ENCODE measurements at regions not wholly inside any gene's neighbourhood (a gene's known extent, or its start where the extent isn't known, plus 50 kb on each side); places are given as distances from the start of the nearest gene placed in this dataset.

GRCh38 chr22:49676783-49677494 is 150.7 kb downstream of the BRD1 start:
- H3K4me1 ChIP-seq, result no peaks in the 10 kb centered on the region
- H3K4me3 ChIP-seq, result no peak overlapping the region
- H3K27ac ChIP-seq, result no peak overlapping the region
- TF ChIP-seq CTCF (IDR thresholded peaks at IDR 0.05), result no peak
- no peak for TF ChIP-seq EP300 (IDR thresholded peaks at IDR 0.05)
- no peak for TF ChIP-seq POLR2A (IDR thresholded peaks at IDR 0.05)
- peaks cover 0 to 17% of the 10 kb centered on the region in 2 donors for H3K27me3 ChIP-seq
- H3K9me3 ChIP-seq, result no peaks in the 10 kb centered on the region
- H3K36me3 ChIP-seq, result no peaks in the 10 kb centered on the region
- WGBS, 2 donors, result 56 to 73% methylated on average over 7 to 8 of the region's 9 CpGs
- no peak for DNase-seq (ENCODE audit: low spot score in 2 of 2)

GRCh38 chr22:49676230-49676629 is 151.4 kb downstream of the BRD1 start:
- no peak for TF ChIP-seq EP300 (IDR thresholded peaks at IDR 0.05)
- TF ChIP-seq CTCF (IDR thresholded peaks at IDR 0.05), result no peak
- no peak for TF ChIP-seq POLR2A (IDR thresholded peaks at IDR 0.05)
- H3K27me3 ChIP-seq, result peaks cover 0 to 24% of the 10 kb centered on the region in 2 donors
- H3K4me1 ChIP-seq, result peaks cover 0 to 3% (median 0%) of the 10 kb centered on the region in 4 donors
- no peaks in the 10 kb centered on the region for H3K9me3 ChIP-seq
- 72 to 76% methylated on average over 5 of the region's 5 CpGs for WGBS, 2 donors
- no peak overlapping the region for H3K27ac ChIP-seq
- H3K36me3 ChIP-seq, result no peaks in the 10 kb centered on the region
- H3K4me3 ChIP-seq, result no peak overlapping the region
- no peak for DNase-seq (ENCODE audit: low spot score in 2 of 2)

- Histone ChIP-seq H3K36me3 (no peaks in the 10 kb centered on the region), H3K4me3 (no peak overlapping the region), H3K27ac (no peak overlapping the region), H3K9me3 (no peaks in the 10 kb centered on the region), H3K4me1 (peaks cover 0 to 12% (median 0%) of the 10 kb centered on the region in 4 donors), H3K27me3 (peaks cover 0 to 38% of the 10 kb centered on the region in 2 donors)
- no peak for DNase-seq (ENCODE audit: low spot score in 2 of 2)
- 85% methylated on average over 12 of the region's 12 CpGs for WGBS, 2 donors
- TF ChIP-seq POLR2A (IDR thresholded peaks at IDR 0.05) (no peak), CTCF (IDR thresholded peaks at IDR 0.05) (no peak), EP300 (IDR thresholded peaks at IDR 0.05) (no peak)
Observed at GRCh38 chr22:49674479-49675050, 153.1 kb downstream of the BRD1 start.

- TF ChIP-seq EP300 (IDR thresholded peaks at IDR 0.05) (no peak), CTCF (IDR thresholded peaks at IDR 0.05) (no peak), POLR2A (IDR thresholded peaks at IDR 0.05) (no peak)
- WGBS, 2 donors, result 31 to 41% methylated on average over 14 of the region's 14 CpGs
- peaks cover 0 to 53% of the 10 kb centered on the region in 2 donors for H3K27me3 ChIP-seq
- H3K4me1 ChIP-seq, result peaks cover 0 to 12% (median 0%) of the 10 kb centered on the region in 4 donors
- peaks cover 0 to 5% (median 0%) of the 10 kb centered on the region in 4 donors for H3K9me3 ChIP-seq
- H3K4me3 ChIP-seq, result no peak overlapping the region
- no peaks in the 10 kb centered on the region for H3K36me3 ChIP-seq
- H3K27ac ChIP-seq, result no peak overlapping the region
- no peak for DNase-seq (ENCODE audit: low spot score in 2 of 2)
Observed at GRCh38 chr22:49673048-49673447, 154.6 kb downstream of the BRD1 start.

- peaks cover 0 to 57% of the 10 kb centered on the region in 2 donors for H3K27me3 ChIP-seq
Observed at GRCh38 chr22:49672014-49672516, 155.6 kb downstream of the BRD1 start.

More at GRCh38 chr22:49672014-49672516, 155.6 kb downstream of the BRD1 start:
- DNase-seq (ENCODE audit: low spot score in 2 of 2), result no peak
- Histone ChIP-seq H3K9me3 (peaks cover 0 to 5% (median 0%) of the 10 kb centered on the region in 4 donors), H3K4me1 (peaks cover 0 to 17% (median 0%) of the 10 kb centered on the region in 4 donors), H3K27ac (no peak overlapping the region), H3K36me3 (no peaks in the 10 kb centered on the region), H3K4me3 (no peak overlapping the region)
- 31 to 39% methylated on average over 15 of the region's 17 CpGs for WGBS, 2 donors
- TF ChIP-seq POLR2A (IDR thresholded peaks at IDR 0.05) (no peak), CTCF (IDR thresholded peaks at IDR 0.05) (no peak), EP300 (IDR thresholded peaks at IDR 0.05) (no peak)

Measured in tibial nerve (tissue), 4 donors.